ENCODE measurements at regions not wholly inside any gene's neighbourhood (a gene's known extent, or its start where the extent isn't known, plus 50 kb on each side); places are given as distances from the start of the nearest gene placed in this dataset.
"Not testable (repeated sequence)": the region's sequence is repeated elsewhere in the genome, so short reads cannot be mapped to it uniquely, and the experiment has no call there.

GRCh38 chr17:77802333-77802615, 156.2 kb upstream of the TNRC6C start:
- Mint-ChIP-seq H3K27me3 (peaks cover 4% of the 10 kb centered on the region), H3K9me3 (ENCODE audit: low read depth) (no peaks in the 10 kb centered on the region), H3K27ac (no peak overlapping the region), H3K4me1 (ENCODE audit: low read depth) (no peaks in the 10 kb centered on the region), H3K4me3 (no peak overlapping the region), H3K36me3 (no peaks in the 10 kb centered on the region)

GRCh38 chr17:77802811-77803220, 155.7 kb upstream of the TNRC6C start:
- no peak overlapping the region for H3K4me3 Mint-ChIP-seq
- no peaks in the 10 kb centered on the region for H3K9me3 Mint-ChIP-seq (ENCODE audit: low read depth)
- H3K36me3 Mint-ChIP-seq, result no peaks in the 10 kb centered on the region
- H3K27ac Mint-ChIP-seq, result no peak overlapping the region
- no peaks in the 10 kb centered on the region for H3K4me1 Mint-ChIP-seq (ENCODE audit: low read depth)
- peaks cover 4% of the 10 kb centered on the region for H3K27me3 Mint-ChIP-seq

GRCh38 chr17:77803726-77804125, 154.8 kb upstream of the TNRC6C start:
- H3K27ac Mint-ChIP-seq, result no peak overlapping the region
- H3K27me3 Mint-ChIP-seq, result peaks cover 4% of the 10 kb centered on the region
- H3K9me3 Mint-ChIP-seq (ENCODE audit: low read depth), result no peaks in the 10 kb centered on the region
- no peaks in the 10 kb centered on the region for H3K36me3 Mint-ChIP-seq
- H3K4me3 Mint-ChIP-seq, result no peak overlapping the region
- no peaks in the 10 kb centered on the region for H3K4me1 Mint-ChIP-seq (ENCODE audit: low read depth)

- Mint-ChIP-seq H3K4me3 (no peak overlapping the region), H3K36me3 (no peaks in the 10 kb centered on the region), H3K4me1 (ENCODE audit: low read depth) (no peaks in the 10 kb centered on the region), H3K27ac (no peak overlapping the region), H3K27me3 (peaks cover 4% of the 10 kb centered on the region), H3K9me3 (ENCODE audit: low read depth) (no peaks in the 10 kb centered on the region)
Measured at GRCh38 chr17:77804796-77805426, 153.6 kb upstream of the TNRC6C start.

- not testable (repeated sequence) for H3K27me3 Mint-ChIP-seq; H3K9me3 Mint-ChIP-seq (ENCODE audit: low read depth); H3K27ac Mint-ChIP-seq; H3K36me3 Mint-ChIP-seq; H3K4me3 Mint-ChIP-seq; H3K4me1 Mint-ChIP-seq (ENCODE audit: low read depth)
Measured at GRCh38 chr17:77805970-77806369, 152.5 kb upstream of the TNRC6C start.

GRCh38 chr17:77807051-77807745, 151.3 kb upstream of the TNRC6C start:
- H3K36me3 Mint-ChIP-seq, result no peaks in the 10 kb centered on the region
- H3K27ac Mint-ChIP-seq, result no peak overlapping the region
- H3K4me3 Mint-ChIP-seq, result no peak overlapping the region
- H3K9me3 Mint-ChIP-seq (ENCODE audit: low read depth), result no peaks in the 10 kb centered on the region
- no peaks in the 10 kb centered on the region for H3K4me1 Mint-ChIP-seq (ENCODE audit: low read depth)
- H3K27me3 Mint-ChIP-seq, result no peaks in the 10 kb centered on the region

- Mint-ChIP-seq H3K4me3 (no peak overlapping the region), H3K27me3 (no peaks in the 10 kb centered on the region), H3K4me1 (ENCODE audit: low read depth) (no peaks in the 10 kb centered on the region), H3K27ac (no peak overlapping the region), H3K9me3 (ENCODE audit: low read depth) (no peaks in the 10 kb centered on the region), H3K36me3 (no peaks in the 10 kb centered on the region)
Measured at GRCh38 chr17:77807746-77808441, 150.6 kb upstream of the TNRC6C start.

GRCh38 chr17:77808686-77809425, 149.6 kb upstream of the TNRC6C start:
- no peaks in the 10 kb centered on the region for H3K27me3 Mint-ChIP-seq
- no peaks in the 10 kb centered on the region for H3K4me1 Mint-ChIP-seq (ENCODE audit: low read depth)
- no peaks in the 10 kb centered on the region for H3K36me3 Mint-ChIP-seq
- H3K9me3 Mint-ChIP-seq (ENCODE audit: low read depth), result no peaks in the 10 kb centered on the region
- no peak overlapping the region for H3K4me3 Mint-ChIP-seq
- no peak overlapping the region for H3K27ac Mint-ChIP-seq

GRCh38 chr17:77809814-77810213, 148.7 kb upstream of the TNRC6C start:
- H3K36me3 Mint-ChIP-seq, result no peaks in the 10 kb centered on the region
- no peaks in the 10 kb centered on the region for H3K4me1 Mint-ChIP-seq (ENCODE audit: low read depth)
- H3K9me3 Mint-ChIP-seq (ENCODE audit: low read depth), result no peaks in the 10 kb centered on the region
- no peak overlapping the region for H3K4me3 Mint-ChIP-seq
- no peaks in the 10 kb centered on the region for H3K27me3 Mint-ChIP-seq
- no peak overlapping the region for H3K27ac Mint-ChIP-seq

GRCh38 chr17:77810536-77810935, 148.0 kb upstream of the TNRC6C start:
- Mint-ChIP-seq H3K4me1 (ENCODE audit: low read depth) (no peaks in the 10 kb centered on the region), H3K9me3 (ENCODE audit: low read depth) (no peaks in the 10 kb centered on the region), H3K36me3 (no peaks in the 10 kb centered on the region), H3K27ac (no peak overlapping the region), H3K27me3 (no peaks in the 10 kb centered on the region), H3K4me3 (no peak overlapping the region)

- Mint-ChIP-seq H3K36me3 (no peaks in the 10 kb centered on the region), H3K4me1 (ENCODE audit: low read depth) (no peaks in the 10 kb centered on the region), H3K9me3 (ENCODE audit: low read depth) (no peaks in the 10 kb centered on the region), H3K27ac (no peak overlapping the region), H3K4me3 (no peak overlapping the region), H3K27me3 (no peaks in the 10 kb centered on the region)
Measured at GRCh38 chr17:77811521-77811920, 147.0 kb upstream of the TNRC6C start.

GRCh38 chr17:77814091-77814772, 144.3 kb upstream of the TNRC6C start:
- Mint-ChIP-seq H3K36me3 (no peaks in the 10 kb centered on the region), H3K4me1 (ENCODE audit: low read depth) (no peaks in the 10 kb centered on the region), H3K9me3 (ENCODE audit: low read depth) (no peaks in the 10 kb centered on the region), H3K4me3 (no peak overlapping the region), H3K27ac (no peak overlapping the region), H3K27me3 (no peaks in the 10 kb centered on the region)

GRCh38 chr17:77815127-77815905, 143.2 kb upstream of the TNRC6C start:
- H3K9me3 Mint-ChIP-seq (ENCODE audit: low read depth), result no peaks in the 10 kb centered on the region
- no peak overlapping the region for H3K27ac Mint-ChIP-seq
- no peak overlapping the region for H3K4me3 Mint-ChIP-seq
- no peaks in the 10 kb centered on the region for H3K27me3 Mint-ChIP-seq
- no peaks in the 10 kb centered on the region for H3K36me3 Mint-ChIP-seq
- no peaks in the 10 kb centered on the region for H3K4me1 Mint-ChIP-seq (ENCODE audit: low read depth)

- H3K27ac Mint-ChIP-seq, result no peak overlapping the region
- H3K36me3 Mint-ChIP-seq, result no peaks in the 10 kb centered on the region
- H3K4me3 Mint-ChIP-seq, result no peak overlapping the region
- H3K27me3 Mint-ChIP-seq, result no peaks in the 10 kb centered on the region
- no peaks in the 10 kb centered on the region for H3K9me3 Mint-ChIP-seq (ENCODE audit: low read depth)
- H3K4me1 Mint-ChIP-seq (ENCODE audit: low read depth), result no peaks in the 10 kb centered on the region
Measured at GRCh38 chr17:77817953-77818352, 140.6 kb upstream of the TNRC6C start.
